GM23338 (cell line): ENCODE measurements at regions not wholly inside any gene's neighbourhood (a gene's known extent, or its start where the extent isn't known, plus 50 kb on each side); places are given as distances from the start of the nearest gene placed in this dataset.

Experiments
- ATAC-seq: fragments of 200-7000 bp; cut with Tn5 transposase; 3 replicates; pipeline ENCODE4 v1.9.1; 2020
- DNase-seq: peaks from one replicate; pipeline ENCODE4 v3.0.0-alpha.2; 2015; ENCODE audit warnings: low spot score
- H2AFZ ChIP-seq: fragments of 200-600 bp; sonication (generic); 2 replicates; pipeline ENCODE4 v1.8.0; 2016; ENCODE audit warnings: antibody characterized with exemption, mild to moderate bottlenecking, moderate library complexity
- H3F3A ChIP-seq: fragments of 200-600 bp; sonication (generic); replicated peaks from 2 replicates; pipeline ENCODE4 v1.8.0; 2017; ENCODE audit warnings: antibody characterized with exemption, mixed run types, low read depth
- H3K27ac ChIP-seq: fragments of 200-600 bp; sonication (generic); 2 replicates; pipeline ENCODE4 v1.6.1; 2016; ENCODE audit warnings: low read depth
- H3K27me3 ChIP-seq: fragments of 200-600 bp; sonication (generic); 2 replicates; pipeline ENCODE4 v1.8.0; 2016; ENCODE audit warnings: mild to moderate bottlenecking, mixed run types, moderate library complexity; ENCODE audit not compliant: insufficient read depth
- H3K36me3 ChIP-seq: fragments of 200-600 bp; sonication (generic); 2 replicates; pipeline ENCODE4 v1.8.0; 2016; ENCODE audit warnings: mild to moderate bottlenecking; ENCODE audit not compliant: insufficient read depth
- H3K4me1 ChIP-seq: fragments of 200-600 bp; sonication (generic); 2 replicates; pipeline ENCODE4 v1.8.0; 2016; ENCODE audit warnings: mild to moderate bottlenecking, moderate library complexity; ENCODE audit not compliant: insufficient read depth
- H3K4me2 ChIP-seq: fragments of 200-600 bp; sonication (generic); 2 replicates; pipeline ENCODE4 v1.7.1; 2017; ENCODE audit warnings: mixed run types
- H3K4me3 ChIP-seq: fragments of 200-600 bp; sonication (generic); 2 replicates; pipeline ENCODE4 v1.6.1; 2016; ENCODE audit warnings: mixed run types
- H3K79me2 ChIP-seq: fragments of 200-600 bp; sonication (generic); replicated peaks from 2 replicates; pipeline ENCODE4 v1.8.0; 2017; ENCODE audit warnings: mild to moderate bottlenecking; ENCODE audit not compliant: insufficient read depth
- H3K9me2 ChIP-seq: fragments of 200-600 bp; sonication (generic); 2 replicates; pipeline ENCODE4 v1.8.0; 2017; ENCODE audit not compliant: insufficient read depth
- H4K20me1 ChIP-seq: fragments of 200-600 bp; sonication (generic); replicated peaks from 2 replicates; pipeline ENCODE4 v1.8.0; 2017; ENCODE audit warnings: mild to moderate bottlenecking; ENCODE audit not compliant: insufficient read depth
- H3K27ac Mint-ChIP-seq: 2 replicates; pipeline ENCODE4 v1.8.0; 2020; ENCODE audit warnings: inconsistent platforms, mild to moderate bottlenecking, moderate library complexity, mixed read lengths
- H3K27me3 Mint-ChIP-seq: 3 replicates; pipeline ENCODE4 v1.8.0; 2022; ENCODE audit warnings: low read depth, mild to moderate bottlenecking, moderate library complexity, mixed read lengths, inconsistent platforms; ENCODE audit not compliant: insufficient read depth, poor library complexity
- H3K36me3 Mint-ChIP-seq: 3 replicates; pipeline ENCODE4 v1.8.0; 2021; ENCODE audit warnings: low read depth, mild to moderate bottlenecking, inconsistent platforms, moderate library complexity, mixed read lengths
- H3K4me1 Mint-ChIP-seq: 3 replicates; pipeline ENCODE4 v1.8.0; 2020; ENCODE audit warnings: mild to moderate bottlenecking, inconsistent platforms, mixed read lengths
- H3K4me3 Mint-ChIP-seq: 3 replicates; pipeline ENCODE4 v1.8.0; 2021; ENCODE audit warnings: moderate library complexity, mild to moderate bottlenecking, inconsistent platforms, mixed read lengths
- H3K9me3 Mint-ChIP-seq: 3 replicates; pipeline ENCODE4 v1.8.0; 2020; ENCODE audit warnings: moderate library complexity, mild to moderate bottlenecking, inconsistent platforms, mixed read lengths
- CREB1 ChIP-seq: fragments of 250-450 bp; sonication (Bioruptor Pico); IDR thresholded peaks from 2 replicates; pipeline ENCODE4 v1.5.0; 2020; ENCODE audit warnings: low read depth, mild to moderate bottlenecking, moderate library complexity
- ETS1 ChIP-seq: IDR thresholded peaks from 2 replicates; pipeline ENCODE4 v1.6.1; 2016; ENCODE audit warnings: antibody characterized with exemption
- EZH2phosphoT487 ChIP-seq: fragments of 200-600 bp; sonication (generic); IDR thresholded peaks from one replicate; pipeline ENCODE4 v1.8.1; 2018; ENCODE audit warnings: antibody characterized with exemption; ENCODE audit not compliant: unreplicated experiment
- NANOG ChIP-seq: IDR thresholded peaks from 2 replicates; pipeline ENCODE4 v1.6.1; 2016; ENCODE audit warnings: antibody characterized with exemption, borderline replicate concordance
- POLR2AphosphoS5 ChIP-seq: IDR thresholded peaks from 2 replicates; pipeline ENCODE4 v1.6.1; 2016; ENCODE audit warnings: antibody characterized with exemption, low read depth
- ZNF331 ChIP-seq: fragments of 250-450 bp; sonication (Bioruptor Pico); IDR thresholded peaks from 2 replicates; pipeline ENCODE4 v1.5.0; 2020; ENCODE audit warnings: low read depth, mild to moderate bottlenecking, moderate library complexity
- ZNF462 ChIP-seq: fragments of 250-450 bp; sonication (Bioruptor Pico); IDR thresholded peaks from 2 replicates; pipeline ENCODE4 v1.5.0; 2020; ENCODE audit warnings: mild to moderate bottlenecking, moderate library complexity

- Mint-ChIP-seq H3K27ac (no peak overlapping the region), H3K4me1 (peaks cover 11% of the 10 kb centered on the region), H3K36me3 (no peaks in the 10 kb centered on the region), H3K9me3 (no peaks in the 10 kb centered on the region), H3K4me3 (no peak overlapping the region), H3K27me3 (no peaks in the 10 kb centered on the region)
- Histone ChIP-seq H2AFZ (no peak overlapping the region), H3F3A (no peaks in the 10 kb centered on the region), H3K79me2 (no peaks in the 10 kb centered on the region), H3K36me3 (no peaks in the 10 kb centered on the region), H4K20me1 (no peaks in the 10 kb centered on the region), H3K27me3 (no peaks in the 10 kb centered on the region), H3K4me3 (no peak overlapping the region), H3K4me2 (no peak overlapping the region), H3K4me1 (peaks cover 5% of the 10 kb centered on the region), H3K27ac (no peak overlapping the region), H3K9me2 (no peaks in the 10 kb centered on the region)
- DNase-seq, result no peak
- no peak for ATAC-seq
- TF ChIP-seq ZNF462 (CRISPR knock-in tag) (no peak), POLR2AphosphoS5 (no peak), ETS1 (no peak), EZH2phosphoT487 (no peak), NANOG (no peak), CREB1 (CRISPR knock-in tag) (no peak)
These were observed 330.8 kb upstream of the SEMA6D start for GRCh38 chr15:47386459-47386858.

DNA sequence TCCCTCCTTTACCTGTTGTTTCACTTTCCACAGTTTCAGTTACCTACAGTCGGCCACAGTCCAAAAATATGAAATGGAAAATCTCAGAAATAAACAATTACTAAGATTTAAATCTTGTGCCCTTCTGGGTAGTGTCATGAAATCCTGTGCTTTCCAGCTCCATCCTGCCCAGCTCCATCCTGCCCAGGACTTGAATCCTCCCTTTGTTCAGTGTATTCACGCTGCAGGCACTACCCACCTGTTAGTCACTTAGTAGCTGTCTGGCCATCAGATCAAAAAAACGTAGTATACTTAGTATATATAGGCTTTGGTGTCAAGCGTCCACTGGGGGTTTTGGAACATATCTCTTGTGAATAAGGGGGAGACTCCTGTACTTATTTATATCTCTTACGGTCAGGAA lies 329.0 kb upstream of the SEMA6D start:
- H3K9me2 ChIP-seq, result peaks cover 6% of the 10 kb centered on the region; the same call in 1 of the 2 replicates
- H3K27ac ChIP-seq, result no peak overlapping the region
- no peak overlapping the region for H3K4me3 Mint-ChIP-seq
- no peak overlapping the region for H3K4me3 ChIP-seq
- no peaks in the 10 kb centered on the region for H3K79me2 ChIP-seq
- H3K4me2 ChIP-seq, result no peak overlapping the region
- H3K36me3 ChIP-seq, result no peaks in the 10 kb centered on the region
- ATAC-seq (no peak), DNase-seq (no peak)
- H3K9me3 Mint-ChIP-seq, result no peaks in the 10 kb centered on the region
- no peaks in the 10 kb centered on the region for H3K36me3 Mint-ChIP-seq
- no peaks in the 10 kb centered on the region for H3K27me3 ChIP-seq
- H2AFZ ChIP-seq, result no peak overlapping the region
- H3K27me3 Mint-ChIP-seq, result no peaks in the 10 kb centered on the region
- H4K20me1 ChIP-seq, result no peaks in the 10 kb centered on the region
- no peaks in the 10 kb centered on the region for H3F3A ChIP-seq
- peaks cover 8% of the 10 kb centered on the region for H3K4me1 ChIP-seq
- H3K27ac Mint-ChIP-seq, result no peak overlapping the region
- peaks cover 15% of the 10 kb centered on the region for H3K4me1 Mint-ChIP-seq
- no peak for TF ChIP-seq ZNF331 (CRISPR knock-in tag)
- TF ChIP-seq ZNF462 (CRISPR knock-in tag), result no peak
